Fibroblast of mammary gland (primary cell): ENCODE measurements at regions not wholly inside any gene's neighbourhood (a gene's known extent, or its start where the extent isn't known, plus 50 kb on each side); places are given as distances from the start of the nearest gene placed in this dataset.

Source experiments
- DNase-seq: peaks from one replicate; pipeline ENCODE4 v3.0.0-alpha.2; 2010; ENCODE audit warnings: low read depth
- H3K4me3 ChIP-seq: 2 replicates; pipeline ENCODE4 v1.5.1; 2011; ENCODE audit warnings: low read depth, mild to moderate bottlenecking, low read length, moderate library complexity; ENCODE audit not compliant: control insufficient read depth
- CTCF ChIP-seq: conservative IDR thresholded peaks from 2 replicates; pipeline ENCODE4 v1.5.1; 2011; ENCODE audit warnings: low read depth, low read length, inconsistent platforms; ENCODE audit not compliant: control insufficient read depth, insufficient read depth

- TF ChIP-seq CTCF: no peak
- H3K4me3 ChIP-seq: peak overlapping the region; percentile 70
- DNase-seq: peak; percentile 94
Observed at GRCh38 chr6:71420693-71421328, 132.2 kb downstream of the OGFRL1 start.

- TF ChIP-seq CTCF: no peak
- DNase-seq: no peak
- no peak overlapping the region for H3K4me3 ChIP-seq
Observed at GRCh38 chr6:71421611-71422010, 133.0 kb downstream of the OGFRL1 start.

- DNase-seq: no peak
- H3K4me3 ChIP-seq: no peak overlapping the region
- no peak for TF ChIP-seq CTCF
Observed at GRCh38 chr6:71430018-71430417, 141.4 kb downstream of the OGFRL1 start.

GRCh38 chr6:71433441-71433840 is 144.8 kb downstream of the OGFRL1 start:
- TF ChIP-seq CTCF: no peak
- no peak for DNase-seq
- H3K4me3 ChIP-seq: no peak overlapping the region

- no peak for TF ChIP-seq CTCF
- DNase-seq: no peak
- H3K4me3 ChIP-seq: no peak overlapping the region
Observed at GRCh38 chr6:71444222-71444621, 155.6 kb downstream of the OGFRL1 start.

- no peak overlapping the region for H3K4me3 ChIP-seq
- TF ChIP-seq CTCF: no peak
- DNase-seq: no peak
Observed at GRCh38 chr6:71446057-71446456, 157.4 kb downstream of the OGFRL1 start.

- H3K4me3 ChIP-seq: no peak overlapping the region
- TF ChIP-seq CTCF: no peak
- DNase-seq: no peak
Observed at GRCh38 chr6:71446470-71446869, 157.9 kb downstream of the OGFRL1 start.
